ENCODE measurements at regions not wholly inside any gene's neighbourhood (a gene's known extent, or its start where the extent isn't known, plus 50 kb on each side); places are given as distances from the start of the nearest gene placed in this dataset.

DNA sequence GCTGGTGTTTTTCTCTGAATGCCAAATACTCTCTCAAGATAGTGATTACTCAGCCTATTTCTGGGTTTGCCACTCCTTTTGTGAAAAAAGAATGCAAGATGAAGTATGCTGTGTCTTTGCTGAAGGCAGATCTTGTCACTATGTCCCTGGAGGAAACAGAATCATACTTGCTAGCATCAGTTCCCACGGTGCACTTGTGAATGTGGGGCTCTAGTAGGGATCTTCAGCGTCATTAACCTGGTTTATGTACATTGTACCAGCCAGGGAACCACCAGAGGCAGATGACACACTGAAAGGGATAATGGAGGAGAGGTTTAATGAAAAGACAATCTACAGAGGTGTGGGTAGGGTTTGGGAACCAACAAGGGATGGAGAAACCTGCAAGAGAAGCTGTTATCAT, 131.0 kb upstream of the CXCR4 start:
- TF ChIP-seq ZNF302 (tag by site-specific recombination; IDR thresholded peaks at IDR 0.05; ENCODE audit: low read depth) (no peak), ZNF521 (tag by site-specific recombination; IDR thresholded peaks at IDR 0.05) (no peak), CTCF (tag by site-specific recombination; IDR thresholded peaks at IDR 0.05) (no peak)
